H9 (cell line): ENCODE measurements at regions not wholly inside any gene's neighbourhood (a gene's known extent, or its start where the extent isn't known, plus 50 kb on each side); places are given as distances from the start of the nearest gene placed in this dataset.

Source experiments
- DNase-seq: peaks from one replicate; pipeline ENCODE4 v3.0.0-alpha.2; 2017
- H2AFZ ChIP-seq: one replicate; pipeline ENCODE4 v1.6.1; 2013; ENCODE audit warnings: mild to moderate bottlenecking, low read length, control low read depth, moderate library complexity
- H2AK5ac ChIP-seq: 2 replicates; pipeline ENCODE4 v1.6.1; 2013; ENCODE audit warnings: low read length, control low read depth, mixed read lengths; ENCODE audit not compliant: insufficient read length
- H2BK120ac ChIP-seq: one replicate; pipeline ENCODE4 v1.6.1; 2013; ENCODE audit warnings: low read depth, mild to moderate bottlenecking, low read length, control low read depth, inconsistent platforms; ENCODE audit not compliant: poor library complexity, severe bottlenecking
- H2BK12ac ChIP-seq: 2 replicates; pipeline ENCODE4 v1.6.1; 2013; ENCODE audit warnings: low read length, control low read depth, mixed read lengths, low read depth; ENCODE audit not compliant: insufficient read length
- H2BK15ac ChIP-seq: 2 replicates; pipeline ENCODE4 v1.6.1; 2013; ENCODE audit warnings: low read depth, low read length, control low read depth
- H2BK20ac ChIP-seq: one replicate; pipeline ENCODE4 v1.6.1; 2013; ENCODE audit warnings: low read depth, mild to moderate bottlenecking, low read length, control low read depth, inconsistent platforms; ENCODE audit not compliant: poor library complexity, severe bottlenecking
- H2BK5ac ChIP-seq: 2 replicates; pipeline ENCODE4 v1.6.1; 2013; ENCODE audit warnings: low read length, control low read depth, mixed read lengths; ENCODE audit not compliant: insufficient read length
- H3K14ac ChIP-seq: 2 replicates; pipeline ENCODE4 v1.6.1; 2013; ENCODE audit warnings: low read length, control low read depth; ENCODE audit not compliant: insufficient read depth
- H3K18ac ChIP-seq: 2 replicates; pipeline ENCODE4 v1.6.1; 2013; ENCODE audit warnings: low read depth, mild to moderate bottlenecking, mixed read lengths, low read length, control low read depth; ENCODE audit not compliant: insufficient read length
- H3K23ac ChIP-seq: 2 replicates; pipeline ENCODE4 v1.6.1; 2013; ENCODE audit warnings: low read length, control low read depth, mixed read lengths, low read depth; ENCODE audit not compliant: insufficient read length
- H3K23me2 ChIP-seq: 2 replicates; pipeline ENCODE4 v1.6.1; 2013; ENCODE audit warnings: low read depth, mild to moderate bottlenecking, mixed read lengths, low read length, control low read depth; ENCODE audit not compliant: insufficient read length, poor library complexity, severe bottlenecking
- H3K27ac ChIP-seq: 2 replicates; pipeline ENCODE4 v1.5.1; 2013; ENCODE audit warnings: low read length, control low read depth, mixed read lengths, low read depth; ENCODE audit not compliant: insufficient read length
- H3K27me3 ChIP-seq: 2 replicates; pipeline ENCODE4 v1.6.1; 2013; ENCODE audit warnings: low read length, control low read depth, inconsistent platforms; ENCODE audit not compliant: insufficient read depth
- H3K4ac ChIP-seq: 2 replicates; pipeline ENCODE4 v1.6.1; 2013; ENCODE audit warnings: low read depth, mild to moderate bottlenecking, control low read depth, inconsistent platforms, low read length, moderate library complexity
- H3K4me1 ChIP-seq: 2 replicates; pipeline ENCODE4 v1.6.1; 2013; ENCODE audit warnings: low read length, control low read depth, inconsistent platforms; ENCODE audit not compliant: insufficient read depth
- H3K4me2 ChIP-seq: 2 replicates; pipeline ENCODE4 v1.6.1; 2013; ENCODE audit warnings: low read length, control low read depth, mixed read lengths; ENCODE audit not compliant: insufficient read length, insufficient read depth
- H3K56ac ChIP-seq: 2 replicates; pipeline ENCODE4 v1.6.1; 2013; ENCODE audit warnings: low read depth, mild to moderate bottlenecking, mixed read lengths, low read length, control low read depth; ENCODE audit not compliant: insufficient read length
- H3K79me1 ChIP-seq: 2 replicates; pipeline ENCODE4 v1.6.1; 2013; ENCODE audit warnings: low read depth, mild to moderate bottlenecking, moderate library complexity, low read length, control low read depth, inconsistent platforms; ENCODE audit not compliant: insufficient read depth, poor library complexity, severe bottlenecking
- H3K79me2 ChIP-seq: 2 replicates; pipeline ENCODE4 v1.6.1; 2013; ENCODE audit warnings: low read length, control low read depth, inconsistent platforms; ENCODE audit not compliant: insufficient read depth
- H3K9ac ChIP-seq: 2 replicates; pipeline ENCODE4 v1.6.1; 2013; ENCODE audit warnings: low read length, control low read depth, mixed read lengths; ENCODE audit not compliant: insufficient read length; ENCODE audit errors: extremely low read depth
- H3K9me3 ChIP-seq: one replicate; pipeline ENCODE4 v1.6.1; 2013; ENCODE audit warnings: low read depth, low read length, inconsistent platforms; ENCODE audit not compliant: control insufficient read depth
- H3T11ph ChIP-seq: one replicate; pipeline ENCODE4 v1.6.1; 2013; ENCODE audit warnings: mild to moderate bottlenecking, low read length, control low read depth, inconsistent platforms
- H4K20me1 ChIP-seq: one replicate; pipeline ENCODE4 v1.6.1; 2013; ENCODE audit not compliant: control insufficient read depth, insufficient read length, insufficient read depth
- H4K5ac ChIP-seq: 2 replicates; pipeline ENCODE4 v1.6.1; 2013; ENCODE audit warnings: low read depth, mild to moderate bottlenecking, mixed read lengths, low read length, control low read depth; ENCODE audit not compliant: insufficient read length
- H4K8ac ChIP-seq: replicated peaks from 2 replicates; pipeline ENCODE4 v1.6.1; 2013; ENCODE audit warnings: low read length, control low read depth, mixed read lengths, low read depth; ENCODE audit not compliant: insufficient read length
- H4K91ac ChIP-seq: 2 replicates; pipeline ENCODE4 v1.6.1; 2013; ENCODE audit warnings: low read depth, mild to moderate bottlenecking, moderate library complexity, mixed read lengths, low read length, control low read depth; ENCODE audit not compliant: insufficient read length
- H3K27ac Mint-ChIP-seq, 3 experiments: 2 replicates in 2 of 3; 3 replicates in 1 of 3; pipeline ENCODE4 v1.8.0; 2020 to 2021; ENCODE audit warnings: mixed read lengths in 3 of 3, mild to moderate bottlenecking in 1 of 3, moderate library complexity in 1 of 3
- H3K27me3 Mint-ChIP-seq: 2 replicates; pipeline ENCODE4 v1.8.0; 2021; ENCODE audit warnings: low read depth, mild to moderate bottlenecking, moderate library complexity, mixed read lengths
- H3K36me3 Mint-ChIP-seq, 3 experiments: 2 replicates in 2 of 3; 3 replicates in 1 of 3; pipeline ENCODE4 v1.8.0; 2020 to 2021; ENCODE audit warnings: low read depth in 3 of 3, mixed read lengths in 3 of 3; ENCODE audit not compliant: insufficient read depth in 1 of 3
- H3K4me1 Mint-ChIP-seq, 2 experiments: 2 replicates each; pipeline ENCODE4 v1.8.0; 2020; ENCODE audit warnings: mixed read lengths in 2 of 2
- H3K4me3 Mint-ChIP-seq, 2 experiments: 2 replicates in 1 of 2; 3 replicates in 1 of 2; pipeline ENCODE4 v1.8.0; 2020 to 2021; ENCODE audit warnings: mild to moderate bottlenecking in 2 of 2, mixed read lengths in 2 of 2, moderate library complexity in 1 of 2
- H3K9me3 Mint-ChIP-seq, 2 experiments: 2 replicates in 1 of 2; 3 replicates in 1 of 2; pipeline ENCODE4 v1.8.0; 2020; ENCODE audit warnings: mild to moderate bottlenecking in 2 of 2, mixed read lengths in 2 of 2, moderate library complexity in 1 of 2
- WGBS: extraction: QIAGEN DNeasy Blood & Tissue Kit; methylation state at CpG from one replicate; pipeline ENCODE4 v1.1.7; 2013; ENCODE audit warnings: missing lambda C conversion rate, low lambda C conversion rate, mixed read lengths; ENCODE audit not compliant: insufficient read length; ENCODE audit errors: extremely low coverage; 5-methylcytosine and 5-hydroxymethylcytosine counted together
- TF ChIP-seq, protein P1 (sequence below): fragments of 200-600 bp; sonication (generic); conservative IDR thresholded peaks from 3 replicates; pipeline ENCODE4 v1.8.0; 2021; ENCODE audit warnings: antibody characterized with exemption, mild to moderate bottlenecking

DNA sequence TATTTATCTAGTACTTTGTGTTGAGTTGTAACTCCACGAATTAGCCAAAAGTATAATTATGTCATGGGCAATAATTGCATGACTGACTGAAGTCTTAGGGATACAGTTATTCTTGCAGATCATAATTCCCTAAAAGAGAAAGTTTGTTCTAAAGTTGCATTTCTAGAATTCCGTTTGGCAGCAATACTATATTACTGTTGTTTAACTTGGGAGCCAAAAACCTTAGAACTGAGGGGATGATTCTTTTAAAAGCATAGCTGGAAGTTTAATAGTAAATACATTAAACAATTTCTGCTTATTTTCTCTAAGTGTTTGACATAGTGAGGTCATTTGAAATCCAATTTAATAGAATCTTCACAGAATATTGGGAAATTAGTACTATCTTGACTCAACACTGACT is 356.4 kb upstream of the ADAMTS5 start:
- H3K4me2 ChIP-seq: no peak overlapping the region
- no CpG with 5 or more reads among the region's 2 CpGs for WGBS
- no peak overlapping the region for H3K4ac ChIP-seq
- H3K4me3 Mint-ChIP-seq: no peak overlapping the region
- no peaks in the 10 kb centered on the region for H3K27me3 Mint-ChIP-seq
- TF ChIP-seq, protein P1, sequence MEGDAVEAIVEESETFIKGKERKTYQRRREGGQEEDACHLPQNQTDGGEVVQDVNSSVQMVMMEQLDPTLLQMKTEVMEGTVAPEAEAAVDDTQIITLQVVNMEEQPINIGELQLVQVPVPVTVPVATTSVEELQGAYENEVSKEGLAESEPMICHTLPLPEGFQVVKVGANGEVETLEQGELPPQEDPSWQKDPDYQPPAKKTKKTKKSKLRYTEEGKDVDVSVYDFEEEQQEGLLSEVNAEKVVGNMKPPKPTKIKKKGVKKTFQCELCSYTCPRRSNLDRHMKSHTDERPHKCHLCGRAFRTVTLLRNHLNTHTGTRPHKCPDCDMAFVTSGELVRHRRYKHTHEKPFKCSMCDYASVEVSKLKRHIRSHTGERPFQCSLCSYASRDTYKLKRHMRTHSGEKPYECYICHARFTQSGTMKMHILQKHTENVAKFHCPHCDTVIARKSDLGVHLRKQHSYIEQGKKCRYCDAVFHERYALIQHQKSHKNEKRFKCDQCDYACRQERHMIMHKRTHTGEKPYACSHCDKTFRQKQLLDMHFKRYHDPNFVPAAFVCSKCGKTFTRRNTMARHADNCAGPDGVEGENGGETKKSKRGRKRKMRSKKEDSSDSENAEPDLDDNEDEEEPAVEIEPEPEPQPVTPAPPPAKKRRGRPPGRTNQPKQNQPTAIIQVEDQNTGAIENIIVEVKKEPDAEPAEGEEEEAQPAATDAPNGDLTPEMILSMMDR: no peak
- peaks cover 4 to 9% of the 10 kb centered on the region in 2 experiments; a peak in 3 of 4 replicates for H3K4me1 Mint-ChIP-seq
- H3K56ac ChIP-seq: no peak overlapping the region
- H3K4me1 ChIP-seq: no peaks in the 10 kb centered on the region
- H3K9ac ChIP-seq: no peak overlapping the region
- H2BK5ac ChIP-seq: no peak overlapping the region
- no peak overlapping the region for H2AFZ ChIP-seq
- H3K14ac ChIP-seq: no peak overlapping the region
- H3K9me3 Mint-ChIP-seq: peaks cover 1 to 7% of the 10 kb centered on the region in 2 experiments; a peak in 2 of 5 replicates
- no peak overlapping the region for H2AK5ac ChIP-seq
- no peak overlapping the region for H3K27ac Mint-ChIP-seq
- H4K91ac ChIP-seq: no peak overlapping the region
- H3T11ph ChIP-seq: no peak overlapping the region
- no peak overlapping the region for H4K5ac ChIP-seq
- H2BK12ac ChIP-seq: no peak overlapping the region
- no peak overlapping the region for H3K18ac ChIP-seq
- H2BK120ac ChIP-seq: no peak overlapping the region
- H3K27me3 ChIP-seq: no peaks in the 10 kb centered on the region
- H2BK20ac ChIP-seq: no peak overlapping the region
- H3K27ac ChIP-seq: no peak overlapping the region
- no peaks in the 10 kb centered on the region for H3K79me2 ChIP-seq
- DNase-seq: no peak
- no peak overlapping the region for H2BK15ac ChIP-seq
- H3K23me2 ChIP-seq: no peaks in the 10 kb centered on the region
- H3K9me3 ChIP-seq: no peaks in the 10 kb centered on the region
- H4K20me1 ChIP-seq: no peaks in the 10 kb centered on the region
- H3K79me1 ChIP-seq: no peaks in the 10 kb centered on the region
- no peak overlapping the region for H3K23ac ChIP-seq
- no peak overlapping the region for H4K8ac ChIP-seq
- peaks cover 0 to 6% (median 0%) of the 10 kb centered on the region in 3 experiments; a peak in 3 of 7 replicates for H3K36me3 Mint-ChIP-seq
